Transverse colon (tissue), 4 donors: ENCODE measurements at regions not wholly inside any gene's neighbourhood (a gene's known extent, or its start where the extent isn't known, plus 50 kb on each side); places are given as distances from the start of the nearest gene placed in this dataset.

Source experiments
- POLR2AphosphoS5 ChIP-seq, 3 donors: sonication (generic); formaldehyde crosslinking; IDR thresholded peaks; one replicate each; pipeline ENCODE4 v1.6.1; 2016; ENCODE audit warnings: antibody characterized with exemption in 3 of 3
- TF ChIP-seq, protein P1 (sequence below), 5 experiments: fragments of 200-600 bp in 3 of 5; fragments of 450-650 bp in 2 of 5; sonication (generic) in 3 of 5; IDR thresholded peaks; 1 replicate in 2 of 5; 2 replicates in 3 of 5; pipeline ENCODE4 v1.5.1; 2016 to 2017; ENCODE audit warnings: antibody characterized with exemption in 5 of 5, inconsistent platforms in 3 of 5, mild to moderate bottlenecking in 2 of 5, moderate library complexity in 1 of 5

DNA sequence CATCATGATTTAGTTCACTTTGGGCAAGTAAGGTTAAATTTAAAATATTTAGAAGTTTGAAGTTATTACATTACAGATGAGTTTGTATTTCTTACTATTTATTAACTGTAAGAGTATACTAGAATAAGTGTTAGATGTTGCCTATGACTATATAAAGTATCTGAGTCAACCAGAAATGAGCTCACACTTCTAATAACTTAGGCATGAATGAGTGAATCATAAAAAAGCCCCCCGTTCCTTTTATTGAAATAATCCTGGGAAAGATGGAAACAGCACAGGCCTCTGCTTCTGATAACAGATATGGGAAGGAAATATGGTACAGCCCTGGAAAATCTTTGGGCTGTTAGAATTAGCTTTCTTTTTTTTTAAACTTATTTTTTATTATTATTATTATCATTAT is 66.6 kb upstream of the TGFBR2 start:
- TF ChIP-seq POLR2AphosphoS5 (IDR thresholded peaks at IDR 0.05) = no peak
- TF ChIP-seq, protein P1, sequence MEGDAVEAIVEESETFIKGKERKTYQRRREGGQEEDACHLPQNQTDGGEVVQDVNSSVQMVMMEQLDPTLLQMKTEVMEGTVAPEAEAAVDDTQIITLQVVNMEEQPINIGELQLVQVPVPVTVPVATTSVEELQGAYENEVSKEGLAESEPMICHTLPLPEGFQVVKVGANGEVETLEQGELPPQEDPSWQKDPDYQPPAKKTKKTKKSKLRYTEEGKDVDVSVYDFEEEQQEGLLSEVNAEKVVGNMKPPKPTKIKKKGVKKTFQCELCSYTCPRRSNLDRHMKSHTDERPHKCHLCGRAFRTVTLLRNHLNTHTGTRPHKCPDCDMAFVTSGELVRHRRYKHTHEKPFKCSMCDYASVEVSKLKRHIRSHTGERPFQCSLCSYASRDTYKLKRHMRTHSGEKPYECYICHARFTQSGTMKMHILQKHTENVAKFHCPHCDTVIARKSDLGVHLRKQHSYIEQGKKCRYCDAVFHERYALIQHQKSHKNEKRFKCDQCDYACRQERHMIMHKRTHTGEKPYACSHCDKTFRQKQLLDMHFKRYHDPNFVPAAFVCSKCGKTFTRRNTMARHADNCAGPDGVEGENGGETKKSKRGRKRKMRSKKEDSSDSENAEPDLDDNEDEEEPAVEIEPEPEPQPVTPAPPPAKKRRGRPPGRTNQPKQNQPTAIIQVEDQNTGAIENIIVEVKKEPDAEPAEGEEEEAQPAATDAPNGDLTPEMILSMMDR (IDR thresholded peaks at IDR 0.05) = no peak
